MM.1S (cell line): ENCODE measurements at regions not wholly inside any gene's neighbourhood (a gene's known extent, or its start where the extent isn't known, plus 50 kb on each side); places are given as distances from the start of the nearest gene placed in this dataset.

Experiments
- DNase-seq: peaks from one replicate; pipeline ENCODE4 v3.0.0-alpha.2; 2015
- H2AFZ ChIP-seq: fragments of 300-600 bp; sonication (generic); 2 replicates; pipeline ENCODE4 v1.6.0; 2016; ENCODE audit warnings: antibody characterized with exemption, low read length
- H3F3A ChIP-seq: fragments of 300-600 bp; sonication (generic); 2 replicates; pipeline ENCODE4 v1.6.1; 2016; ENCODE audit warnings: mild to moderate bottlenecking, antibody characterized with exemption, low read length, moderate library complexity, mixed read lengths; ENCODE audit not compliant: insufficient read depth
- H3K27ac ChIP-seq: fragments of 300-600 bp; sonication (generic); 2 replicates; pipeline ENCODE4 v1.5.1; 2016; ENCODE audit warnings: mild to moderate bottlenecking, low read length
- H3K27me3 ChIP-seq: fragments of 300-600 bp; sonication (generic); replicated peaks from 2 replicates; pipeline ENCODE4 v1.6.0; 2016; ENCODE audit warnings: low read length; ENCODE audit not compliant: insufficient read depth
- H3K36me3 ChIP-seq: fragments of 300-600 bp; sonication (generic); replicated peaks from 2 replicates; pipeline ENCODE4 v1.6.1; 2016; ENCODE audit warnings: mild to moderate bottlenecking, low read length, mixed read lengths; ENCODE audit not compliant: insufficient read depth
- H3K4me1 ChIP-seq: fragments of 300-600 bp; sonication (generic); 2 replicates; pipeline ENCODE4 v1.6.1; 2016; ENCODE audit warnings: low read length, mixed read lengths
- H3K4me2 ChIP-seq: fragments of 300-600 bp; sonication (generic); 2 replicates; pipeline ENCODE4 v1.6.0; 2016; ENCODE audit warnings: low read depth, low read length
- H3K4me3 ChIP-seq: fragments of 300-600 bp; sonication (generic); 2 replicates; pipeline ENCODE4 v1.5.1; 2016; ENCODE audit warnings: low read length, mixed read lengths
- H3K79me2 ChIP-seq: fragments of 300-600 bp; sonication (generic); 2 replicates; pipeline ENCODE4 v1.6.1; 2016; ENCODE audit warnings: mixed run types, low read length, mixed read lengths
- H3K9ac ChIP-seq: fragments of 300-600 bp; sonication (generic); 2 replicates; pipeline ENCODE4 v1.6.1; 2016; ENCODE audit warnings: low read length, mixed read lengths
- H3K9me2 ChIP-seq: fragments of 300-600 bp; sonication (generic); replicated peaks from 2 replicates; pipeline ENCODE4 v1.6.1; 2016; ENCODE audit warnings: mild to moderate bottlenecking, low read length, mixed read lengths; ENCODE audit not compliant: insufficient read depth
- H3K9me3 ChIP-seq: fragments of 300-600 bp; sonication (generic); replicated peaks from 2 replicates; pipeline ENCODE4 v1.6.1; 2016; ENCODE audit warnings: mild to moderate bottlenecking, low read length, mixed read lengths; ENCODE audit not compliant: insufficient read depth
- H4K20me1 ChIP-seq: fragments of 300-600 bp; sonication (generic); 2 replicates; pipeline ENCODE4 v1.6.1; 2016; ENCODE audit warnings: mild to moderate bottlenecking, low read length, moderate library complexity, mixed read lengths; ENCODE audit not compliant: insufficient read depth
- EZH2 ChIP-seq: fragments of 300-600 bp; sonication (generic); optimal IDR thresholded peaks from 2 replicates; pipeline ENCODE3; 2017; ENCODE audit warnings: low read depth, mild to moderate bottlenecking, antibody characterized with exemption, low read length, mixed read lengths
- EZH2phosphoT487 ChIP-seq: fragments of 300-600 bp; sonication (generic); IDR thresholded peaks from 2 replicates; pipeline ENCODE4 v1.6.1; 2018; ENCODE audit warnings: antibody characterized with exemption, low read length
- TF ChIP-seq, protein P1 (sequence below): fragments of 300-600 bp; sonication (generic); IDR thresholded peaks from 2 replicates; pipeline ENCODE4 v1.5.1; 2016; ENCODE audit warnings: antibody characterized with exemption, low read length, mixed read lengths

DNA sequence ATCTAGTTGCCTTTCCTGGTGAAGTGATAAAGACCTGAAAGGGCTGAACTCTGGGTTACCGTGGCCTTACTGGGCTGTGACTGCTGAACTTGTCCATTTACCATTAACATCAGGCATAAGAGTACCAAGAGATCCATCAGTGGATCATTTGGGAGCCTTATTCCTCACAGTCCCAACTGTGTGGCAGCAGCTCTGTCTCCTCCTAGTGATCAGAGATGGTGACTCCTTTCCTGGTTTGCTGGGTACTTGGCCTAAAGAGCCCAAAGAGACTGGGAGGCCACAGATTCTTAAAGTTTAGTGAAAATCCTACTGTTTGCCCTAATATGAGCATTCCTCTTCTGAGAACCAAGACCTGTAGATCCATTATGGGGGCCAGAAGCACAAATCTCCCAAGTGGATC lies 56.3 kb upstream of the ATP6AP2 start:
- Histone ChIP-seq H3K9me2 (no peaks in the 10 kb centered on the region), H3K36me3 (no peaks in the 10 kb centered on the region), H2AFZ (no peak overlapping the region), H3K4me1 (no peaks in the 10 kb centered on the region), H3F3A (no peaks in the 10 kb centered on the region), H3K4me3 (no peak overlapping the region), H3K4me2 (no peak overlapping the region), H3K9ac (no peak overlapping the region), H3K27ac (no peak overlapping the region), H4K20me1 (no peaks in the 10 kb centered on the region), H3K9me3 (no peaks in the 10 kb centered on the region), H3K79me2 (no peaks in the 10 kb centered on the region), H3K27me3 (no peaks in the 10 kb centered on the region)
- no peak for DNase-seq
- TF ChIP-seq EZH2phosphoT487 = no peak
- TF ChIP-seq, protein P1, sequence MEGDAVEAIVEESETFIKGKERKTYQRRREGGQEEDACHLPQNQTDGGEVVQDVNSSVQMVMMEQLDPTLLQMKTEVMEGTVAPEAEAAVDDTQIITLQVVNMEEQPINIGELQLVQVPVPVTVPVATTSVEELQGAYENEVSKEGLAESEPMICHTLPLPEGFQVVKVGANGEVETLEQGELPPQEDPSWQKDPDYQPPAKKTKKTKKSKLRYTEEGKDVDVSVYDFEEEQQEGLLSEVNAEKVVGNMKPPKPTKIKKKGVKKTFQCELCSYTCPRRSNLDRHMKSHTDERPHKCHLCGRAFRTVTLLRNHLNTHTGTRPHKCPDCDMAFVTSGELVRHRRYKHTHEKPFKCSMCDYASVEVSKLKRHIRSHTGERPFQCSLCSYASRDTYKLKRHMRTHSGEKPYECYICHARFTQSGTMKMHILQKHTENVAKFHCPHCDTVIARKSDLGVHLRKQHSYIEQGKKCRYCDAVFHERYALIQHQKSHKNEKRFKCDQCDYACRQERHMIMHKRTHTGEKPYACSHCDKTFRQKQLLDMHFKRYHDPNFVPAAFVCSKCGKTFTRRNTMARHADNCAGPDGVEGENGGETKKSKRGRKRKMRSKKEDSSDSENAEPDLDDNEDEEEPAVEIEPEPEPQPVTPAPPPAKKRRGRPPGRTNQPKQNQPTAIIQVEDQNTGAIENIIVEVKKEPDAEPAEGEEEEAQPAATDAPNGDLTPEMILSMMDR = no peak
- no peak for TF ChIP-seq EZH2

DNA sequence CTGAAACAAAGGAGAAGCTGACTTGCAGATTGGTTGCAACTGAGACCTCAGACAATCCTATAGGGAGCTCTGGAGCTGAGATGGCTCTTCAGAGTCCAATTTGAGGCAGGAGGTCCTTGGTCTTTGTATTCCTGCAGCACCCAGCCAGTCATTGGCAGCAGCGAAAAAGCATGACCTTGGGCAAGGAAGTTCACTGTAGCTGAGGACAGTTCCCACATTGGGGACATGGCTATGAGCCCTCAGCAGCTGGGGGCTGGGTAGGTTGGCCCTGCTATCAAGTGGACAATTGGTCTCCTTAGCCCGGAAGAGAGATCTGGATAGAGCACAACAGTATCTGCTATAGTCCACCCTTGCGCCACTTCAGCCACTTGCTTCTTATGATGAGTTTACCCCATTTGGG lies 56.9 kb upstream of the ATP6AP2 start:
- H3K27me3 ChIP-seq = no peaks in the 10 kb centered on the region
- H3K4me2 ChIP-seq = no peak overlapping the region
- H3K4me1 ChIP-seq = no peaks in the 10 kb centered on the region
- no peak overlapping the region for H2AFZ ChIP-seq
- H3F3A ChIP-seq = no peaks in the 10 kb centered on the region
- H3K4me3 ChIP-seq = no peak overlapping the region
- TF ChIP-seq, protein P1 = no peak
- TF ChIP-seq EZH2 (no peak), EZH2phosphoT487 (no peak)
- H3K9ac ChIP-seq = no peak overlapping the region
- no peaks in the 10 kb centered on the region for H3K9me2 ChIP-seq
- no peaks in the 10 kb centered on the region for H4K20me1 ChIP-seq
- no peak overlapping the region for H3K27ac ChIP-seq
- no peaks in the 10 kb centered on the region for H3K36me3 ChIP-seq
- no peak for DNase-seq
- H3K79me2 ChIP-seq = no peaks in the 10 kb centered on the region
- no peaks in the 10 kb centered on the region for H3K9me3 ChIP-seq

DNA sequence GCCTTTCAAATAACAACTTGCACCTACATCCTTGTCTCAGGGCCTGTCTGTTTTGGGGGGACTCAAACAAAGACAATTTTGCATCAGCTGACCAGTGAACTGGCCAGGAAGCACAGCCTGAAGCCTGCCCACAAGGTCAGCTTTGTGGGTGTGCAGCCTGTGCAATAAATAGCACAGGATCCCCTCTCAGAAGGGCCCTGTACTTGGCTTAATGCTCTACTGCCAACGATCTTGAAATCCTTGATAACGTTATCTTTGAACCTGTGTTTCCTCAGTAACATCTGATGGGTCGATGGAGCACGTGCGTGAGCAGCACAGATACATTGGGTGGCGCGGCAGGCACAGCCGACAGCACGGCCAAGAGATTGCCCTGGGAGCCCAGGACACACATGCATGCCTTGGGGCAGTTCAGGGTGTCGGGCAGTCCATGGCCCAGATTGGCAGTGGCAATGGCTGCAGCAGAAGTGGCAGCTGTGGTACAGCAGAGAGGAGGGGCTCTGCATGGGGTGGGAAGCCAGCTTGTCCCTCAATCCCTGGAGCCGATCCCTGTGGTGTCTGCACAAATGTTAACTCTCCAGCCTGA lies 58.8 kb upstream of the ATP6AP2 start:
- H3K4me3 ChIP-seq = no peak overlapping the region
- no peaks in the 10 kb centered on the region for H3K9me3 ChIP-seq
- H3K79me2 ChIP-seq = no peaks in the 10 kb centered on the region
- no peak for DNase-seq
- no peaks in the 10 kb centered on the region for H3K36me3 ChIP-seq
- H4K20me1 ChIP-seq = no peaks in the 10 kb centered on the region
- H3K4me2 ChIP-seq = no peak overlapping the region
- H3K9me2 ChIP-seq = no peaks in the 10 kb centered on the region
- no peak overlapping the region for H3K9ac ChIP-seq
- no peaks in the 10 kb centered on the region for H3K27me3 ChIP-seq
- H3K27ac ChIP-seq = no peak overlapping the region
- H3F3A ChIP-seq = no peaks in the 10 kb centered on the region
- no peaks in the 10 kb centered on the region for H3K4me1 ChIP-seq
- TF ChIP-seq, protein P1 = no peak
- TF ChIP-seq EZH2phosphoT487 = no peak
- TF ChIP-seq EZH2 = no peak
- H2AFZ ChIP-seq = no peak overlapping the region
